Peyer's patch (tissue), 4 donors: ENCODE measurements at regions not wholly inside any gene's neighbourhood (a gene's known extent, or its start where the extent isn't known, plus 50 kb on each side); places are given as distances from the start of the nearest gene placed in this dataset.

Source experiments
- POLR2A ChIP-seq, 2 donors: fragments of 450-650 bp; IDR thresholded peaks; one replicate each; pipeline ENCODE4 v1.5.1; 2017; ENCODE audit warnings: antibody characterized with exemption in 2 of 2, mild to moderate bottlenecking in 2 of 2, moderate library complexity in 2 of 2
- TF ChIP-seq, protein P1 (sequence below), 6 experiments: fragments of 450-650 bp in 4 of 6; fragments of 200-600 bp in 2 of 6; sonication (generic) in 1 of 6; IDR thresholded peaks; one replicate each; pipeline ENCODE4 v1.5.1; 2017 to 2019; ENCODE audit warnings: antibody characterized with exemption in 6 of 6, mild to moderate bottlenecking in 3 of 6, moderate library complexity in 1 of 6

DNA sequence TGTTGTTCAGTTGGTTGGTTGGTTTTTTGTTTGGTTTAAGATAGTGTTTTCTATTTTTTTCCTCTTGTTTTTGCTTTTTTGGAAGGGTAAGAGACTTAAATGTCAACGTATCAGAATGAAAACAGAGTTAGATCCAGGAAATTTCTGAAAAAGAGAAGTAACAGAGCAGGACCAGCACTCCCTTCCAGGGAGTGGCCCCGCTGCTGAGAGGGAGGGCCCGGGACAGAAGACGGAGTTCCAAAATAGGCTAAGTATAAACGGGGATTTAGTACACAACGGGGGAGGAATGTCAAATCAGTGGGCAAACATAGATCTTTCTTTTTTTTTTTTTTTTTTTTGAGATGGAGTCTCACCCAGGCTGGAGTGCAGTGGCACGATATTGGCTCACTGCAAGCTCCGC lies 92.7 kb upstream of the RUFY1 start:
- TF ChIP-seq, protein P1, sequence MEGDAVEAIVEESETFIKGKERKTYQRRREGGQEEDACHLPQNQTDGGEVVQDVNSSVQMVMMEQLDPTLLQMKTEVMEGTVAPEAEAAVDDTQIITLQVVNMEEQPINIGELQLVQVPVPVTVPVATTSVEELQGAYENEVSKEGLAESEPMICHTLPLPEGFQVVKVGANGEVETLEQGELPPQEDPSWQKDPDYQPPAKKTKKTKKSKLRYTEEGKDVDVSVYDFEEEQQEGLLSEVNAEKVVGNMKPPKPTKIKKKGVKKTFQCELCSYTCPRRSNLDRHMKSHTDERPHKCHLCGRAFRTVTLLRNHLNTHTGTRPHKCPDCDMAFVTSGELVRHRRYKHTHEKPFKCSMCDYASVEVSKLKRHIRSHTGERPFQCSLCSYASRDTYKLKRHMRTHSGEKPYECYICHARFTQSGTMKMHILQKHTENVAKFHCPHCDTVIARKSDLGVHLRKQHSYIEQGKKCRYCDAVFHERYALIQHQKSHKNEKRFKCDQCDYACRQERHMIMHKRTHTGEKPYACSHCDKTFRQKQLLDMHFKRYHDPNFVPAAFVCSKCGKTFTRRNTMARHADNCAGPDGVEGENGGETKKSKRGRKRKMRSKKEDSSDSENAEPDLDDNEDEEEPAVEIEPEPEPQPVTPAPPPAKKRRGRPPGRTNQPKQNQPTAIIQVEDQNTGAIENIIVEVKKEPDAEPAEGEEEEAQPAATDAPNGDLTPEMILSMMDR (IDR thresholded peaks at IDR 0.05), result no peak
- no peak for TF ChIP-seq POLR2A (IDR thresholded peaks at IDR 0.05)
